PC-3 (cell line): ENCODE measurements at regions not wholly inside any gene's neighbourhood (a gene's known extent, or its start where the extent isn't known, plus 50 kb on each side); places are given as distances from the start of the nearest gene placed in this dataset.

ENCODE experiments used
- CTCF ChIP-seq: fragments of 300-600 bp; sonication (generic); conservative IDR thresholded peaks from 2 replicates; pipeline ENCODE4 v1.5.1; 2017; ENCODE audit warnings: antibody characterized with exemption, low read depth, mild to moderate bottlenecking, low read length
- EZH2 ChIP-seq: fragments of 300-600 bp; sonication (generic); IDR thresholded peaks from one replicate; pipeline ENCODE4 v1.6.1; 2017; ENCODE audit warnings: antibody characterized with exemption, mild to moderate bottlenecking, low read length; ENCODE audit not compliant: unreplicated experiment

- TF ChIP-seq CTCF (no peak), EZH2 (no peak)
Observed at GRCh38 chr2:226127682-226128081, 671.9 kb downstream of the IRS1 start.
